HG03442 (cell line): ENCODE measurements at regions not wholly inside any gene's neighbourhood (a gene's known extent, or its start where the extent isn't known, plus 50 kb on each side); places are given as distances from the start of the nearest gene placed in this dataset.

Source experiments
- ATAC-seq: cut with Tn5 transposase; IDR thresholded peaks from one replicate; pipeline ENCODE4 v1.9.1; 2021; ENCODE audit warnings: mild to moderate bottlenecking, moderate library complexity; ENCODE audit not compliant: unreplicated experiment

DNA sequence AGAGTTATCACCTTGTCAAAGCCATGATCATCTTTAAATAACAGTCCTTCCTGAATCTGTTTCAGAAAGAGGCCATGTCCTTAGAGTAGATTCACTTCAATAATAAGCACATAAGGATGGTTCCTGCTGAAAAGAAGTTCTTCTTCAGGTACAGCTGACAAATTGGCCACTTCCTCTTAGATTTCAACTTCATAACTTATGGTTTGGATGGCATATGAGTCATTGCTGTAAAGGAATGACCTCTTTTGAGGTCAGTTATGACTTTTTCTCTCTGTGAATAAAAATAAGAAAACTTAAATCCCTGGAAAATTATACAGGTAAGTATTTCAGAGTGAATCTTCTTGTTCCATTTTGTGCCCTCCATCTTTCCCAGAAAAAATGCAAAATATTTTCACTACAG is 555.3 kb upstream of the ZNF462 start:
- no peak for ATAC-seq

DNA sequence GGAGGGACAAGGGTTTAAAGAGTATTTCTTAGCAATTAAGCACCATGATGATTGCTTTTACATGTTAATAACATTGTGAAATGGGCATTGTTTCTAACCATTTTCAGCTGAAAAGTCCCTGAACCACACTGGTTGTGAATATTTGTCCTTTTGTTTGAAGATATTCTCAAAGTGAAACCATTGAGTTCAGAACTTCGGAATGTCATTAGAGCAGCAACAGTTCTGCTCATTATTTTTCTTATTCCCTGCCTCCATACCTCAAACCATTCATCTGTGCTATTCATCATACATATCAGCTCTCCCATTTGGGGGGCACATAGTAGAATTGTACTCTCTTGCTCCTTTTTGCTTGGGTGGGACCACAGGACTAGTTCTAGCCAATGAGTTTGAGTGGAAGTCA is 553.0 kb upstream of the ZNF462 start:
- ATAC-seq: no peak

DNA sequence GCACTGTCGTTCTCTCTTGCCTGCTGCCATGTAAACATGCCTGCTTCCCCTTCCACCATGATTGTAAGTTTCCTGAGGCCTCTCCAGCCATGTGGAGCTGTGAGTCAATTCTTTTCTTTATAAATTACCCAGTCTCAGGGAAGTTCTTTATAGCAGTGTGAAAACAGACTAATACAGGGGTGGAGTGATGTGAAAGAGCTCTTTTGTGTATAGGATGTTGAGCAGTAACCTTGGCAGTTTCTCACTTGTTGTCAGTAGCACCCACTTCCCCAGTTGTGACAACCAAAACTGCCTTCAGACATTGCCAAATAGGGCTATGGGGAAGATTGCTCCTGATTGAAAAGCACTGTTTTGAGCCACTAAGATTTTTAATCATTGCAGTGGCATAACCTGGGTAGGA is 552.2 kb upstream of the ZNF462 start:
- ATAC-seq: no peak

DNA sequence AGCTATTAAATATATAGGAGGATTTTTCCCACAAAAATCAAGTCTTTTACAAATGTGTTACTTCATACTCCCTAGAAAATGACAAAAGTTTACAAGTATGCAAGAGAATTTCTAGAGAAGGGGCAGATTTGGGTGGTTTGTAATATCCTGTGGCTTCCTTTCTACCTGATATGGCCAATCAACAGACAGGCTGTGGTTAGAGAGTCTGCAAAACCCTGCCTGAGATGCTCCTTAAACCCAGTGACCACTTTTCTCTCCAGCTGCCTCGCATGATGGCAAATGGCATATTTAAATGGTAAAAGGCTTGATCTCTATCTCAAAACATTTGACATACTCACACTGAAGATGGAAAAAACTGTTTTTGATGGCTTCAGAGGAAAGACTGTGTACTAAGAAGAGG is 550.1 kb upstream of the ZNF462 start:
- no peak for ATAC-seq

DNA sequence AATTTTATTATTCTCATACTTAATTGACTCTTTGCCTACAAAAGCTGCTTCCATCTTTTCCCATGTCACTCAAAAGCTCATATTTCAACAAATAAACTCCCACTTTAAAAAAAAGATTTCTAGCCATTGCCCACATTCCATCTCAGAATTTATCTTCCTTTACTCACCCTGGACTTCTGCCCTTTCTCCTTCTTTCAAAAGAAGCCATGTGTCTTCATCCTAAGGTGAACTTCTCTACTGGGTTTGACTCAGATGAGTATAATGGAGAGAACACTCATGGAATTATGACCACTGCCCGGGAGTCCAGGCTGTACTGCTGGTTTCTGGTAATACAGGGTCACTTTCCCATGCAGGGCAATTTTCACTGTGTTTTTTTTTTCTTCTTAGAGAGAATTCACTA is 548.5 kb upstream of the ZNF462 start:
- no peak for ATAC-seq

DNA sequence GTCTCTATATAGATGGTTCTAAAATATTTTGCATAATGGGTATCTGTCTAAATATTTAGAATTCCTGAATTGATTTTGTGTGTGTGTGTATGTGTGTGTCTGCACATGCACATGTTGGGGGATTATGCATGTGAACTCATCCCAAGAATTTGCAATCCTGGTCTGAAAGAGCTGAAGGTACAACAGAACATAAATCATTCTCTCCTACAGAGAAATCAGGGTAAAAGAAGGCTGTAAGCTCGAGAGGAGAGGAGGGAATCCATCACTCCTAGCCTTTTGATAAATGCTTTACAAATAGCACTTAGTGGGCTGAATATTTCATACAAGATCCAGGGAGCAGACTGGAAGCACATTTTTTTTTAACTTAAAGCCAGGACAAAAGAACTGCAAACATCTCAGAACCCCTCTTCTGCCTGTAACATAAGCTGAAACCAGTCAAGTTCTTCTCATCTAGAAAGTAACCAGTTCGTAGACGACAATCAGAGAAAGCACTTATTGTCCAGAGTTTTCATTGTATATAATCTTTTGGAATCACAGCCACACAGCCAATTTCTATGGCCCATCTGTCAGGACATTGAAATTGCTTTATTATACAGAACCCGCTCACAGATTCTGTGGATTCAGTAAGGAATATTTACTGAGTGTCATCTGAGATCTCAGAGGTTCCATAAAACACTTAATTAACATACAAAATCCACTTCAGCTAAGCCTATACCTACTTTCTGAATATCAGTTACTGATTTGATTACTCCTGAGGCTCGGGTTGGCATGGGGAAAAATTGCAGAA is 541.4 kb upstream of the ZNF462 start:
- no peak for ATAC-seq

DNA sequence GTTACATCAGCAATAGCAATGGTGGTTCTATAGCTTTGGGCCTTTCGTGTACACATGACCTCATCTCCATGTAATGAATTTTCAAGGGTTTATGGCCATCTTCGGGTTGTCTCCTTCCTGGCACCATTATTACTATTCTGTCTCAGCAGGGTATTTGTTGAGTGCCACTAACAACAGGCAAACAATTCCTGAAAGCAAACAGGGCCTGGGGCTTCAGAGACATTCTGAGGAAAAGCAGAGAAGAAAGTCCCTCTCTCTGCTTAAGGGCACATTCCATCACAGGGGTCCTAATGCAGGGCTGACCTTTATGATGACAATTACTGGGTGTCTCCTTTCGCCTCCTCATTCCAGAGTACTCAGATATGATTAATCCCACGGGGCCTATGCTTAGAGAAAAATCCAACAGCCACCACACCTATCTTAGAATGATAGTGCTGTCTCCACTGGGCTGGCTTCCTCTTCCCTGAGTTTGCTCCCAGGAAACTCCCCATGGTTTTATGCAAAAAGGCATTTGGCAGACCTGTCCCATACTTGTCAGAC is 540.2 kb upstream of the ZNF462 start:
- ATAC-seq: no peak

DNA sequence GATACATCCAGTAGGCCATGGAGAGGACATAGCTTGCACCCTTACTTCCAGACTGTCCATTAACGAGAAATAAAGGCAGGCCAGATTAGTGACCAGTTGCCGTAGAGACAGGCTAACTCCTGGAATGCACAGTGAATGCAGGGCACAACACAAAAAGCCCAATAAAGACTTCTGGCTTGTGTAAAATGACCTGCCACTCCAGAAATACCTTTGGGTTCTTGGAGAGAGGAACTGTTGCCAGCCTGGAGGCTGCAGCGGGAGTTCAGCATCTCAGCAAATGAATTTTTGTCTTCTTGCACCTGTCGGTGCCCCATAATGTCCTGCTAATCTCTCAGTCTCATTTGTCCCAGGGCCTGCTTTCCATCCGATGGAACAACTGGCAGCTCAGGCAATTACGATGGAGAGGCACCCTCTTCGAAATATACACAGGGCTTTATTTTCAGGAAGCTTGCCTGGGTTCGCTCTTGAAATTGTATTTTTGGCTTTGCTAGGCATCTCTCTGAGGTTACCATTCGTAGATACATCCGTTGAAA is 538.8 kb upstream of the ZNF462 start:
- ATAC-seq: no peak

DNA sequence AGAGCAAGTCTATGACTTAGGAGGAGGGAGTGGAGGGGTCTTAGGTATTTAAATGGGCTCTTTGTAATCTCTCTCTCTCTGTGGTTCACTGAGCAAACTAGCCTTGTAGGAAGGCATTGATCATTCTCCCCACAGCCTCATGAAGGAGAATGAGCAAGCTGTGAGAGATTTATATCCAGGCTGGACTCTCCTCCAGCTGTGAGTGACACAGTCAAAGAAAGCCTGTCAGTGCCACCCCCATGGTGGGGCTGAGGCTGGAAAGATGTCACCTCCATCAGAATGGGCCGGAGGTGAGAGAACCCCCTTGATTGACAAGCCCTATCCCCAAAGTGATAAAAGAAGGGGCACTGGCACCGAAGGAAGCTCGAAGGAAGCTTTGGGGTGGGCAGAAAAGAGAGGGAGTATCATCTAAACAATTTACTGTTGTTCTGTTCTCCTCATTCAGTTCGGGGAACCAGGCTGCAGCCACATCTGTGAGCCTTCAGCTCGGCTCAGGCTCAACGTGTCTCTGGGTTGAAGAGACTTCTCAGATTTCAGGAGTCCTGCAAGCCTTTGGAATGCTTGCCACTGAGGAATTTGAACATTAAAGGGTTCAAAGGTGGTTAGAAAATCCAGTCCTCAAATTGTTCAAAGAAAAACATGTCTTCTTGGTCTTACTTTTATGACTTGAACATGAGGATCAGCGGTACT is 538.2 kb upstream of the ZNF462 start:
- no peak for ATAC-seq

DNA sequence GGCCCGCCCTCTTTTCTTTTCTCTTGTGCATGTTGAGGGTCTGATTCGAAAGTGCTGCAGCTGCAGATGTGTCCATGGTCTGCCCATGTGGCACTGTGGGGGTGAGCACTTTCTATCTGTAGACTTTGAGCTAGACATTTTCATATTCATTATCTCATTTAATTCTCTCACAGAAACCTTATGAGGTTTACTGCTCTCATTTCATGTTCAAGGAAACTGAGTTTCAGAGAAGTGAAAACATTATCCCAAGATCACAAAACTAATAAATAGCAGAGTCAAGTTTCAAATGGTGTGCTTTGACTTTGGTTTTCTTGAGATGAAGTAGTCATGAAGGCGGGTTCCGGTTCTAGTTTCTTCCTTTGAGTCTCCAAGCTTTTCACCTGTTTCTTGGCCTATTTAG is 536.5 kb upstream of the ZNF462 start:
- no peak for ATAC-seq

DNA sequence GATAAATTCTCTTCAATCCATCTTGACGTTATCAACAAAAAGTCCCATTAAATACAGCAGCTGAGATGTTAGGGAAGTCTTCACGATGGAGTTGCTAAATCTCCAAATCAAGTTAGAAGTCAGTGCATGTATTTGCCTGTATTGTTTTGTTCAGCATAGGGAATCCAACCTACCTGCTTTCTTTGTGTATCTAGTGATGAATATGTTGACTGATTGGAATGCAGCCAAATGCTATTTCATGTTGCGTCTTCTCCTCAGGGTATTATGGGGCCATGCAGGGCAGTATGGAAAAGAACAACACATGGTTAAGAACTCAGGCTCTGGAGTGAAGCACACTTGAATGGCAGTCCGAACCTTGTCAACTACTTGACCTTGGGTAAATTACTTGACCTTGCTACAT is 529.5 kb upstream of the ZNF462 start:
- ATAC-seq: no peak

DNA sequence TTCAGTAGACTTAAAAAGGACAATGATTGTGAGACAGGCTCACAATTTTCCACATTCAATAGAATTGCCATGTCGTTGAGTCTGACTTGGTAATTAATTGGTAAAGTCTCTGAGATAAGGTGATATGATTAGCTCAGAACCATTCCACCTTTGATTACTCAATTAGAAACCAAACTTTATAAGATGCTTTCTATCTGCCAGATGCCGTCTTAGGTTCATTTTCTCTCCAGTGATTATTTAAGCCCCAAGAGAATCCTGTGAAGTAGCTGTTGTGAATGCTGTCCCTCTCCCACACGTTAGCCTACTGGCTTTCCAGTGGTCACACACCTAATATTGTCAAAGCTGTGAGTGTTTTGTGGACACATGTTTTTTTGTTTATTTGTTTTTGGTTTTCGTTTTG is 528.9 kb upstream of the ZNF462 start:
- ATAC-seq: no peak

DNA sequence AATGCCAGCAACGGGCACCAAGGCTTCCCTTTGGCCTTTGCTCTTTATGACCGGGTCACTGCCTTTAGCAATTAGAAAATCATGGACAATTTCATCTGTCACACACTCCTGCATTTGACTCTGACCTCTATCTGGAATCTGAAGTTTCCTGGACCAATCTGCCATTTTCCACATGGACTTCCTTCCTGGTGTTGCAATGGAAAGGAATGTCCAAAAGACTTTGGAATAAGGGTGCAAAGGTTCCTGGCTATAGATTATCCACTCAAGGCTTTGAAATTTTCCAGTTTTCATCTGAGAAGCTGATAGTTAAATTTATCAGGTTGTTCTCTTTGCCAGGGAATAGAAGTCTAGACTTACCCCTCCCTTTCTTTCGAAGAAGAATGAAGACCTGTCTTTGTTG is 523.1 kb upstream of the ZNF462 start:
- no peak for ATAC-seq

DNA sequence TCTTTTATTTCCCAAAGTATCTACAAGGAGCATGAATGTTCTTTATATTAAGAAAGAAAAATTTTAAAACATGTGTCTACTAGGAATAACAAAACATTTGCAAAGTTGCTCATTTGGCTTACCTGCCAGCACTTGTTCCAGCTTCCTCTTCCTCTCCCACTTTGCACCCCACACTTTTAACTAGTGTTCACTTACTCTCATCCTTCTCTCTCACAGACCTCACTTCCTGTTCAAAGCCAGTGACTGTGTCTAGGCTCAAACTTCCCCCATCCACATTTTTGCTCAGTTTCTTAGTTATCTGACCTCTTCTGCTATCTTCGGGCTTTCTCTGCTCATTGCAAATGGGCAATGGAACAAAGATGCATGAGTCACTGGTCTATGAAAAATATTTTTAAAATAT is 512.2 kb upstream of the ZNF462 start:
- no peak for ATAC-seq

DNA sequence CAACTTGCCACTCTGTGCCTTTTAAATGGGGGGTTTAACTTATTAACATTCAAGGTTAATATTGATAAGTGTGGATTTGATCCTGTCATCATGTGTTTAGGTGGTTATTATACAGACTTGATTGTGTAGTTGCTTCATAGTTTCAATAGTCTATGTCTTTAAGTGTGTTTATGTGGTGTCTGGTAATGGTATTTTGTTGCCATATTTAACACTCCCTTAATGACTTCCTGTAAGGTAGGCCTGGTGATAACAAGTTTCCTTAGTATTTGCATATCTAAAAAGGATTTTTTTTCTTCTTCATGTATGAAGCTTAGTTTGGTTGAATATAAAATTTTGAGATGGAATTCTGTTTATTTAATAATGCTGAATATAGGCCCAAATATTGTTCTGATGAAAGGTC is 506.0 kb upstream of the ZNF462 start:
- ATAC-seq: no peak

DNA sequence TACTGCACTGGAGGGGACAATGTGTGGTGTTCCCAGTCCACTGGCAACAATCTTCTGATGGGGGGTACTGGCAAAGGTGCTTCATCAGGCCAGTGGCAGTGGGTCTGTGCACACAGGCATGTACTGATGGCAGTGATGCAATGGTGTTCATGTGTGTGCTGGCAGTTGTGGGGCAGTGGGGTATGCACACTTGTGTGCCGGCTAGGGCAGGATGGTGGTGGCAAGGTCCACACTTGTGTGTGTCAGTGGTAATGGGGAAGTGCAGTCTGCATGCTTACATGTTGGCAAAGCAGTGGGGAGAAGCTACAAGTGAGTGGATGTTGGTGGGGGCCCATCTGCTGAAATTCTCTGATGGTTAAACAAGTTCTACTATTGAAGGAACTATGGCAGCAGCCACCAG is 504.6 kb upstream of the ZNF462 start:
- ATAC-seq: no peak

DNA sequence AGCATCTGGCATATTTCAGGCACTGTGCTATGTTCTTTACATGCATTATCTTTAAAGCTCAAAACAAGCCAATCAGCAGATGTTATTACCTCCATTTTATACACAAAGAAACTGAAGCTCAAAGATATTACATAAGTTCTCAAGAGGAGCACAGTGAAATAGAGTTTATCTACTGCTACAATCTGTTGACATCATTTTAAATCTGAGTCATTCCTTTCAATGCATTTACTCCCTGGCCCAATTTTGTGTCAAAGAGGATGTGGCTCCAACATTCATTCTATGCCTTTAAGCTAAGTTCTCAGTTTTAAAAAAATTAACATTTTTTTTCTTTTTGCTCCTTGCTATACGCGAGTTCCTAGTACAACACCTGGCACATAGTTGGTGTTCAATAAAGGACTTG is 486.3 kb upstream of the ZNF462 start:
- no peak for ATAC-seq

DNA sequence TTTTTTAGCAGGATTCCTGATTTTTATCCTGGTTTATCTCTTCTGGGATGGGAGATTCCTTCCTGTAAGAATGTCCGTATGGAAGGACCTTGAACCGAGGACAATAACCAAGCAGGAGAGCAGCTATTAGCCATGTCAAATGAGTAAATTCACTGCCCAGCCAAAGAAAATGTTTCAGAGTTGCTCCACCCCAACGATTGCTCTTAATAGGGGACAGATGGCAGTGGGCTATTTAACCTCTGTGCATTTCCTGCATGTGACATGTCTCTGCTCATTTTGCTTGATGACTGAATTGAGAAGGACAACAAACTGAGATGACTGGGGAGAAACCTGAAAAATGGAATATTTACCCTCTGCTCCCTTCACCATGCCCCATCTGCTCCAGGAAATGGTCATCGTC is 479.9 kb upstream of the ZNF462 start:
- no peak for ATAC-seq

DNA sequence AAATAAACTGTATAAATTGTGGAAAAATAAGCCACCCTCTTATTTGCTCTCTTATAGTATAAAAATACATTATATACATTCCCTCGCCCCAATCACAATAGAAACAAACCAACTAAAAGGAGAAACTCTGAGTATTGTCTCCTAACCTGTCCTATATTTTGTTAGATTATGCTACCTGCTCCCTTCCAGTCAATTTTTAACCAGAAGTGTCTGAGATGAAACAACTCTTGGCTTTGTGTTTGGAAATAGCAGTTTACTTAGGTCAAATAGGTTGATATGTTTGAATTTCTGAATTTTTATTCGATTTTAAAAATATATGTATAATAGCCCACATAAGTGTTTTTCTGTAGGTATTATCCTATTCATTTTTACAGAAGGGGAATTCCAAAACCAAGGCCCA is 475.0 kb upstream of the ZNF462 start:
- no peak for ATAC-seq

DNA sequence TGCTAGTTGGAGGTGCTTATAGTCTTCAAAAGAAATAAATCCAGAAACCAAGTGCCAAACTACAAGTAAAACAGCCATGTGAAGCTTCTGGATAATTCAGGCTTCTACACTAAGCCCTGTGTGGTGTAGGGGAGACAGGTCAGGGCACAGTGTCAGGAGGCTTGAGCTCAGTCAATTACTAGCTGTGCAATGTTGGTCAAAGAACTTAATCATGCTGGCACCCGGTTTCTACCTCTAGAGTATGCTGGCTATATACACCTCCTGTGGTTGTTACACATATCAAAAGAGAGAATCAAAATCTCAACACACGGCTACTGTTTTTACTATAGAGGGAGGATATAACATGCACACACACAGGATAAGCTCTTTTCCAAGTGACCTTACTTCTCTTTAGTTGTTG is 469.7 kb upstream of the ZNF462 start:
- ATAC-seq: no peak

DNA sequence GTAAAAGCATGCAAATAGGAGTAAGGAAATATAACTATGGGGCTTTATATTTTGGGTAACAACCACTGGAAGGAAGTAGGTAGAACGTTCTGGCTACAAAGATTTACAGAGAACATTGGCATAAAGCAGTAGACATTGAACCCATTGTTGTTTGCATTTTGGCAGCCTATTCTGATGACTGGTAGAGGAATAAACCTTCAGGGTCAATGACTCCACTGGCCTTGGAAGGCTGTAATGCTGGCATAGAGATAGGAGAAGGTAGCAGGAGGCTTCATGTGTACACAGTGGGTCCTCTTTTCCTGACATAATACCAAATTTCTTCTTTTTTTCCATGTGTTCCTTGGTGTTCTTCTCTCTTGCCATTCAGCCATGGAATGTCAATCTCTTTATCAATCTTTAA is 462.8 kb upstream of the ZNF462 start:
- no peak for ATAC-seq

DNA sequence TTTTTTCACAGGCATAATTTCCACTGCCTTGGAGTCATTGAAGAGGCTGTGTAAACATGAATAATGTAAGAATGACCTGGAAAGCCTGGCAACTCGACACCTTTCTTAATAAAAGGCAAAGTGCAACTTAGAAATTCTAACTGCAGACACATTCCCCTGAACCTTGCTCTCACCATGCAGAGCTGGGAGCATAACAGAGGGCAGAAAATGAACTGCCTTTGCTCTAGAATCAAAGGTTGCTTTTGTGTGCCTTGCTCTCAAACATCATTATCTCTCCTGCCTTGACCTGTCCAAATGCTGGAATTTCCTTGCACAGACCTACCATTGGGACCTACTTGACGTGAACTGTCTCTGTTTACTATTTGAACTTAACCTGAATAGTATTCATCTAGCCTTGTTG is 462.0 kb upstream of the ZNF462 start:
- ATAC-seq: no peak
